GM13976 (cell line): ENCODE measurements at regions not wholly inside any gene's neighbourhood (a gene's known extent, or its start where the extent isn't known, plus 50 kb on each side); places are given as distances from the start of the nearest gene placed in this dataset.

Source experiments
- DNase-seq: peaks from one replicate; pipeline ENCODE4 v3.0.0; 2012; ENCODE audit warnings: low spot score
- in situ Hi-C: fragments of 300-500 bp; cut with MboI; formaldehyde crosslinking; loops from one replicate; pipeline ENCODE4 v1.12.0; 2022; ENCODE audit warnings: low sequenced_read_pairs, mixed read lengths, inconsistent platforms; ENCODE audit not compliant: unreplicated experiment
- TF ChIP-seq, protein P1 (sequence below): IDR thresholded peaks from 2 replicates; pipeline ENCODE4 v1.5.1; 2012; ENCODE audit warnings: borderline replicate concordance, mild to moderate bottlenecking; ENCODE audit not compliant: insufficient read depth; ENCODE audit errors: extremely low read depth, missing control alignments, control extremely low read depth

DNA sequence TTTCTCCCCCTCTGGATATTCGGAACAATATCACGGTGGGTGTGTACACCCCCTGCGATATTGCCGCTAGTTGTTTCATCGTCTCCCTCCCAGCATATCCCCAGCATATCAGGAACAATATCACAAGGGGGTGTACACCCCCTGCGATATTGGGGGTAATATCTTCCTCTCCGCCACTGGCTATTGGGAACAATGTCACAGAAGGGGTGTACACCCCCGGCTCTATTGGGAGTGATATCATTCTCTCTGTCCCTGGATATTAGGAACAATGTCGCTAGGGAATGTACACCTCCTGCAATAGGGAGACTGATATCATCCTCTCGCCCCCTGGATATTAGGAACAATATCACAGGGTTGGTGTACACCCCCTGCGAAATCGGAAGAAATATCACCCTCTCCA is 1932.0 kb downstream of the SUCLG1 start:
- DNase-seq, result no peak
- in situ Hi-C loops, result no loop called here
- TF ChIP-seq, protein P1, sequence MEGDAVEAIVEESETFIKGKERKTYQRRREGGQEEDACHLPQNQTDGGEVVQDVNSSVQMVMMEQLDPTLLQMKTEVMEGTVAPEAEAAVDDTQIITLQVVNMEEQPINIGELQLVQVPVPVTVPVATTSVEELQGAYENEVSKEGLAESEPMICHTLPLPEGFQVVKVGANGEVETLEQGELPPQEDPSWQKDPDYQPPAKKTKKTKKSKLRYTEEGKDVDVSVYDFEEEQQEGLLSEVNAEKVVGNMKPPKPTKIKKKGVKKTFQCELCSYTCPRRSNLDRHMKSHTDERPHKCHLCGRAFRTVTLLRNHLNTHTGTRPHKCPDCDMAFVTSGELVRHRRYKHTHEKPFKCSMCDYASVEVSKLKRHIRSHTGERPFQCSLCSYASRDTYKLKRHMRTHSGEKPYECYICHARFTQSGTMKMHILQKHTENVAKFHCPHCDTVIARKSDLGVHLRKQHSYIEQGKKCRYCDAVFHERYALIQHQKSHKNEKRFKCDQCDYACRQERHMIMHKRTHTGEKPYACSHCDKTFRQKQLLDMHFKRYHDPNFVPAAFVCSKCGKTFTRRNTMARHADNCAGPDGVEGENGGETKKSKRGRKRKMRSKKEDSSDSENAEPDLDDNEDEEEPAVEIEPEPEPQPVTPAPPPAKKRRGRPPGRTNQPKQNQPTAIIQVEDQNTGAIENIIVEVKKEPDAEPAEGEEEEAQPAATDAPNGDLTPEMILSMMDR, result no peak

DNA sequence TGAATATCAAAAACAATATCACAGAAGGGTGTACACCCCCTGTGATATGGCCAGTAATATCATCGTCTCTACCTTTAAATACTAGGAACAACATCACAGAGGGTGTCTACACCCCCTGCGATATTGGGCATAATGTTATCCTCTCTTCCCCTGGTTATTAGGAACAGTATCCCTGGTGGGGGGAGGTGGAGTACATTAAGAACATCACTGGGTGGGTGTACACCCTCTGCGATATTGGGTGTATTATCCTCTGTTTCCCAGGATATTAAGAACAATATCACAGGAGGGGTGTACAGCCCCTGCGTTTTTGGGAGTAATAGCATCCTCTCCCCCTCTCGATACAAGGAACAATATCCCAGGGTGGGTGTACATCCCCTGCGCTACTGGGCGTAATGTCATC is 1932.8 kb downstream of the SUCLG1 start:
- no peak for DNase-seq
- in situ Hi-C loops, result no loop called here
- TF ChIP-seq, protein P1, result no peak

DNA sequence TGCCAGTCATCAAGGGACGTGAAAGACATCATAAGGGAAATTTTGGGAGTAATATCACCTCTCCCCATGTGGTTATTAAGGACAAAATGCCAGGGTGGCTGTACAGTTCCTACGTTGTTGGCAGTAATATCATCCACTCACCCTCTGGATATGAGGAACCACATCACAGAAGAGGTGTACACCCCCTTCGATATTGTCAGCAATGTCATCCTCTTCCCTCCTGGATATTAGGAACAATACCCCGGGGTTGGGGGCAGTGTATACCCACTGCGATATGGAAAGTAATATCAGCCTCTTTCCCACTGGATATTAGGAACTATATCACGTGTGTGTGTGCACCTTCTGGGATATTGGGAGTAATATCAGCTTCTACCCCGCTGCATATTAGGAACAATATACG is 1933.3 kb downstream of the SUCLG1 start:
- DNase-seq, result no peak
- TF ChIP-seq, protein P1, result no peak
- in situ Hi-C loops, result no loop called here

DNA sequence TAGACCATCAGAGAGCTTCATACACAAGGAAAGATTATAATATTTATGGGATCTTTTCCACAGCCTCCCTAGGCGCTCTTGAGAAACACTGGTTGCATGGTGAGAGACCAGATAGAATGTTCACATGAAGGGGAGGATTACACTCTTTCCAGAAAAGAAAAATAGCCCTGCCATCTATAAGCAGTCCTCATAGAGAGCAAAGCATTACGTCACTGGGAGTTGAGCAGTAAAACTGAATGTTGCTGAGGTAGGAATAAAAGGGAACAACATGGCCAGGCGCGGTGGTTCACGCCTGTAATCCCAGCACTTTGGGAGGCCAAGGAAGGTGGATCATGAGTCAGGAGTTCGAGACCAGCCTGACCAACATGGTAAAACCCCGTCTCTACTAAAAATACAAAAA is 1934.3 kb downstream of the SUCLG1 start:
- in situ Hi-C loops, result no loop called here
- TF ChIP-seq, protein P1, result no peak
- no peak for DNase-seq

GRCh38 chr2:82511894-82512293 is 1947.2 kb downstream of the SUCLG1 start:
- no peak for DNase-seq
- TF ChIP-seq, protein P1, result no peak
- in situ Hi-C loops, result no loop called here

GRCh38 chr2:82508702-82509101 is 1950.4 kb downstream of the SUCLG1 start:
- TF ChIP-seq, protein P1, result no peak
- no peak for DNase-seq
- in situ Hi-C loops, result no loop called here

- DNase-seq, result no peak
- in situ Hi-C loops, result no loop called here
- TF ChIP-seq, protein P1, result no peak
These were observed 1951.4 kb downstream of the SUCLG1 start for GRCh38 chr2:82507657-82508056.
